NT2/D1 (cell line): ENCODE measurements at regions not wholly inside any gene's neighbourhood (a gene's known extent, or its start where the extent isn't known, plus 50 kb on each side); places are given as distances from the start of the nearest gene placed in this dataset.

ENCODE experiments used
- DNase-seq: peaks from one replicate; pipeline ENCODE4 v3.0.0-alpha.2; 2011; ENCODE audit warnings: low read depth, low spot score
- H3K27me3 ChIP-seq: 2 replicates; pipeline ENCODE4 v1.6.0; 2011; ENCODE audit warnings: mild to moderate bottlenecking; ENCODE audit not compliant: insufficient read length, insufficient read depth
- H3K36me3 ChIP-seq: 2 replicates; pipeline ENCODE4 v1.6.1; 2011; ENCODE audit warnings: mild to moderate bottlenecking, low read length, mixed read lengths; ENCODE audit not compliant: insufficient read depth, insufficient read length
- H3K4me1 ChIP-seq: 2 replicates; pipeline ENCODE4 v1.5.1; 2011; ENCODE audit not compliant: insufficient read depth, insufficient read length
- H3K4me3 ChIP-seq: 2 replicates; pipeline ENCODE4 v1.5.1; 2011; ENCODE audit warnings: low read depth; ENCODE audit not compliant: insufficient read length
- H3K9ac ChIP-seq: 2 replicates; pipeline ENCODE4 v1.6.0; 2011; ENCODE audit warnings: low read depth; ENCODE audit not compliant: insufficient read length
- H3K9me3 ChIP-seq: 2 replicates; pipeline ENCODE4 v1.5.1; 2011; ENCODE audit warnings: mild to moderate bottlenecking, low read length; ENCODE audit not compliant: insufficient read depth
- SUZ12 ChIP-seq: IDR thresholded peaks from 2 replicates; pipeline ENCODE4 v1.6.1; 2011; ENCODE audit not compliant: insufficient read length, insufficient read depth; ENCODE audit errors: extremely low read depth
- YY1 ChIP-seq: IDR thresholded peaks from 2 replicates; pipeline ENCODE4 v1.6.1; 2011; ENCODE audit not compliant: insufficient read length, insufficient read depth
- ZNF274 ChIP-seq: IDR thresholded peaks from 2 replicates; pipeline ENCODE4 v1.6.1; 2011; ENCODE audit warnings: mild to moderate bottlenecking, low read depth, low read length

DNA sequence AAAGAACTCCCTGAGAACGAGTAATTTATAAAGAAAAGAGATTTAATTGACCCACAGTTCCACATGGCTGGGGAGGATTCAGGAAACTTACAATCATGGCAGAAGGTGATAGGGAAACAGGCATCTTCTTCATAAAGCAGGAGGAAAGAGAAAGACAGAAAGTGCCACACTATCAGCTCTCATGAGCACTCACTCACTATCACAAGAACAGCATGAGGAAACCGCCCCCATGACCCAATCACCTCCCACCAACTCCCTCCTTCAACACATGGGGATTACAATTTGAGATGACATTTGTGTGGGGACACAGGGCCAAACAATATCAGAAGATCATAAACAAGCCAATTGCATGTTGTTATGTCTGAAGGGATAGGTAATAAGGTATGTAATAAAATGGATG, 935.9 kb upstream of the COX7C start:
- DNase-seq, result no peak
- no peak for TF ChIP-seq SUZ12
- Histone ChIP-seq H3K36me3 (no peaks in the 10 kb centered on the region), H3K9ac (no peak overlapping the region), H3K27me3 (no peaks in the 10 kb centered on the region), H3K4me1 (no peaks in the 10 kb centered on the region), H3K4me3 (no peak overlapping the region), H3K9me3 (no peaks in the 10 kb centered on the region)

DNA sequence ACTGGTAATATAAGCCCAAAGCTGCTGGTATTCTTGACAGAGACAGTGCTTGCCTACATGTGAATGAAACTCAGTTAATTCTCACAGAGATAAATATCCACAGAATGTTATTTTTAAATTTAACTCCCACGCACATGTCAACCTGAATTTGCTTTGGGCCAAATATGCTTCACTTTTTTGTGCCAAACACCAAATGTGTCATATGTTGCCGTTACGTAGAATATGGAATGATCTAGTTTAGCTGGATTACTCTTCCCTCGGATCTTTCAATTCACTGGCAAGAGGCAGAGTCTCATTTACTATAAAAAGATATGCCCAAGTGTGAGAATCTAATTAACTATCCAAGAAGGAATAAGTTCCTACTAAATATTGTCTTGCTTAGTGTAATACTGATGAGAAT, 933.4 kb upstream of the COX7C start:
- Histone ChIP-seq H3K9ac (no peak overlapping the region), H3K4me3 (no peak overlapping the region)
- no peak for DNase-seq

DNA sequence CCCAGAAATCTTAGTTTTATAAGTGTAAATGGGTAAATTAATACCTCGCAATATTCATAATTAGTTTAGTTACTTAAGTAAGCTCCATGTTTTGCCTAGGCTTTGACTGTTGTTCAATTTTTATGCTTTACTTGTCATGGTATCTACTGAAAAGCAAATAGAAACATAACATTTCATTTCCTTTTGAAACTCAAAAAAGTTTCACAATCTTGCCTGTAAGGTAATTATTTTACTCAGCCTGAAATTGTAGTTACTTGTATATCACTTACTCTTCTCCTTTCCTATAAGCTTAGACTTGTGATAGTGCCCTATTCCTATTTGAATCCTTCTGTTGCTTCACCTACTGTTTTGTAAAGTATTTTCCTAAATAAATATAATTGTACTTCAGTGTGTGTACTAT, 914.4 kb upstream of the COX7C start:
- H3K27me3 ChIP-seq, result no peaks in the 10 kb centered on the region
- TF ChIP-seq YY1 (no peak), ZNF274 (no peak), SUZ12 (no peak)
- DNase-seq, result no peak
- H3K4me1 ChIP-seq, result no peaks in the 10 kb centered on the region
- H3K9me3 ChIP-seq, result no peaks in the 10 kb centered on the region
- no peaks in the 10 kb centered on the region for H3K36me3 ChIP-seq
- H3K4me3 ChIP-seq, result no peak overlapping the region
- H3K9ac ChIP-seq, result no peak overlapping the region

More for the DNA sequence above, 933.4 kb upstream of the COX7C start:
- no peaks in the 10 kb centered on the region for H3K27me3 ChIP-seq
- no peaks in the 10 kb centered on the region for H3K9me3 ChIP-seq
- no peaks in the 10 kb centered on the region for H3K36me3 ChIP-seq
- no peaks in the 10 kb centered on the region for H3K4me1 ChIP-seq
- TF ChIP-seq YY1 (no peak), SUZ12 (no peak), ZNF274 (no peak)

DNA sequence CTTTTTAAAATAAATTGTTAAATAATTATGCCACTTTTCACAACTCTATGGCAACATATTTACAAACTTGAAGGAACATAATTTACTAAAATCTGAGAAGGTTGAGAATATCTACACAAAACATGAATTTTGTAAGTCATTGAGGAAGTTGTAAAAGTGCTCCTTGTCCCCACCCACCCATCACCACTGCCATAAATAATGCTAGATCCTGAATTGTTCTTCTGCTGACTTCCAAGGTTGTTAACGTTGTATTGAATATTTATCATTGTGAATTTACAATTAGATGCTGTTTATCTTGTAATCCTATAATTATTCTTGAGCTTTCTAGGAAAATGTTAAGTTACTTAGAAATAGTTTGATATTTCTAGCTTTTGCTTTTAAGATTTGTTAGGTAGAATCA, 908.0 kb upstream of the COX7C start:
- Histone ChIP-seq H3K4me3 (no peak overlapping the region), H3K27me3 (no peaks in the 10 kb centered on the region), H3K9ac (no peak overlapping the region), H3K9me3 (no peaks in the 10 kb centered on the region), H3K36me3 (no peaks in the 10 kb centered on the region), H3K4me1 (no peaks in the 10 kb centered on the region)
- TF ChIP-seq SUZ12, result no peak
- TF ChIP-seq ZNF274, result no peak
- TF ChIP-seq YY1, result no peak
- no peak for DNase-seq

DNA sequence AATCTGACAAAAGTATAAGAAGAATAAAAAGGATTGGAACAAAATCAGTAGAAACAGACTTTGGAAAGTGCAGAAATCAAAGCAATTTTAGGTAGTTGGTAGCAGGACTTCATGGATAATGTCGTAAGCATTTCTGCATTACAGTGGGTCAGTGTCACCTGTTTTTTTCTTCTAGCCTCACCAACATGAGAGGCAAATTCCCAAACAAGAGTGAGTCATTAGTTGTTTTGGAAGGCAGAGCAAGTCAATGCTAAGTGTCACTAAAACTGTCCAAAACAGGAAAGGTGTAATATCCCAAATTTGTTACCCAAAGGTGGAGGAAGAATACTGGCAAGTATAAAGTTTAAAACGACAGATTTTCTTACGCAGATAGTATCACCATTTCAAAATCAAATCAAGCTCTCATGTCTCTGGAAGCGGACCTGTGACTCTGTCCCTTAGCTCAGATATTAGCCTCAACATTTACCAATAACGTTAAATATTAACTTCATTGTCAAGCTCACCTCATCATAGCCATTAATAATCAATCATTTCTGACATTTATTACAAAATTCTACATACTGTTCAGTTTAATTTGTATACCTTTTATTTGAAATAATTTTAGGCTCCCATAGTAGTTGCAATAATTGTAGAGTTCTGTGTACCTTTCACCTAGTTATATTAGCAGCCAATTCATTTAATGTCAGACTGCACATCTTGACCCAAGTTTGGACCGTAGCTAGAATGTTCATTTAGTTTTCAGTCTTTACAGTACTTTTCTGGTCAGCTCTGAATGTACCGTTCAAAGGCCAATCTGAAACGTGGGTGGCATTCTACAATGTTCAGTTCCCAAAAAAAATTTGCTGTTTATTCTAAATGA, 901.2 kb upstream of the COX7C start:
- Histone ChIP-seq H3K9ac (no peak overlapping the region), H3K36me3 (no peaks in the 10 kb centered on the region), H3K4me1 (no peaks in the 10 kb centered on the region), H3K27me3 (no peaks in the 10 kb centered on the region), H3K9me3 (no peaks in the 10 kb centered on the region), H3K4me3 (no peak overlapping the region)
- TF ChIP-seq SUZ12, result no peak
- TF ChIP-seq YY1, result no peak
- no peak for TF ChIP-seq ZNF274
- DNase-seq, result no peak

DNA sequence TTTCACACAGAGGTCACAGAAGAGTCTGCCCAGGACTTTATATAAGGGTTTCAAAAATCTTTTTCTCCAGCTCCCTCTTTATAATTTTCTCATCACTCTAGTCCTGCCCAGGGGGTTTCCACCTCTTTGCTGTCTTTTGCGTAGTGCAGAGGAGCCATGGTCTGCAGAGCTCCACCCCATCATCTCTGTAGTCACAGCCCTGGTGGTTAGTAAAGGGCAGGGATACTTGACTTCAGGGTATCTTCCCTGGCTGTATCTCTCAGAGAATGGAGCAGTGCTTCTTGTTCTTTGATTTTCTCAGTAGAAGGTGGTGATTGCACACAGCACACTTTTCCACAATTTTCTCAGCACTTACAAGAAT, 900.6 kb upstream of the COX7C start:
- H3K36me3 ChIP-seq, result no peaks in the 10 kb centered on the region
- H3K4me1 ChIP-seq, result no peaks in the 10 kb centered on the region
- H3K9me3 ChIP-seq, result no peaks in the 10 kb centered on the region
- no peak overlapping the region for H3K4me3 ChIP-seq
- no peak for TF ChIP-seq ZNF274
- no peak for TF ChIP-seq SUZ12
- TF ChIP-seq YY1, result no peak
- no peak overlapping the region for H3K9ac ChIP-seq
- no peaks in the 10 kb centered on the region for H3K27me3 ChIP-seq
- no peak for DNase-seq

DNA sequence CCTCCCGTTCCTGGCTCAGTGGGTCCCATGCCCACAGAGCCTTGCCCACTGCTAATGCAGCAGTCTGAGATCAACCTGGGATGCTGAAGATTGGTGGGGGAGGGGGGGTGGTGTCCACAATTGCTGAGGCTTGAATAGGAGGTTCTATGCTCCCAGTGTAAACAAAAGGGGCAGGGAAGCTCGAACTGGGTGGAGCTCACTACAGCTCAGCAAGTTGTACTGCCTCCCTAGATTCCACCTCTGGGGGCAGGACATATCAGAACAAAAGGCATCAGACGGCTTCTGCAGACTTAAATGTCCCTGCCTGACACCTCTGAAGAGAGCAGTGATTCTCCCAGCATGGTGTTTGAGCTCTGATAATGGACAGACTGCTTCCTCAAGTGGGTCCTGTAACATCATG, 885.6 kb upstream of the COX7C start:
- TF ChIP-seq YY1, result no peak
- TF ChIP-seq SUZ12, result no peak
- TF ChIP-seq ZNF274, result no peak
- H3K4me3 ChIP-seq, result no peak overlapping the region
- H3K36me3 ChIP-seq, result no peaks in the 10 kb centered on the region
- no peak for DNase-seq
- no peaks in the 10 kb centered on the region for H3K4me1 ChIP-seq
- H3K9ac ChIP-seq, result no peak overlapping the region
- no peaks in the 10 kb centered on the region for H3K9me3 ChIP-seq
- no peaks in the 10 kb centered on the region for H3K27me3 ChIP-seq

DNA sequence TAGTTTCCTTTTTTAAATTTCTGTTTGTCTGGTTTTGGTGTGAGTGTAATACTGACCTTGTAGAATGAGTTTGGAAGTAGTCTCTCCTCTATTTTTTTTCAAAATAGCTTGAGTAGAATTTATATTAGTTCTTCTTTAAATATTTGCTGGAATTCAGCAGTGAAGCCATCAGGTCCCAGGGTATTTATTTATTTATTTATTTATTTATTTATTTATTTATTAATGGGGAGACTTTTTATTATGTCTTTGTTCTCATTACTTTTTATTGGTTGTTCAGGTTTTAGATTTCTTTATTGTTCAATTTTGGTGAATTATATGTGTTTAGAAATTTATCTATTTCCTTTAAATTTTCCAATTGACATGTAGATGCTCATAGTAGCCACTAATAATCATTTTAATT, 875.8 kb upstream of the COX7C start:
- Histone ChIP-seq H3K4me3 (no peak overlapping the region), H3K9me3 (peaks cover 13% of the 10 kb centered on the region), H3K36me3 (no peaks in the 10 kb centered on the region), H3K9ac (no peak overlapping the region), H3K27me3 (no peaks in the 10 kb centered on the region), H3K4me1 (no peaks in the 10 kb centered on the region)
- DNase-seq, result no peak
- TF ChIP-seq YY1, result no peak
- TF ChIP-seq SUZ12, result no peak
- no peak for TF ChIP-seq ZNF274
